ENCODE measurements at regions not wholly inside any gene's neighbourhood (a gene's known extent, or its start where the extent isn't known, plus 50 kb on each side); places are given as distances from the start of the nearest gene placed in this dataset.

DNA sequence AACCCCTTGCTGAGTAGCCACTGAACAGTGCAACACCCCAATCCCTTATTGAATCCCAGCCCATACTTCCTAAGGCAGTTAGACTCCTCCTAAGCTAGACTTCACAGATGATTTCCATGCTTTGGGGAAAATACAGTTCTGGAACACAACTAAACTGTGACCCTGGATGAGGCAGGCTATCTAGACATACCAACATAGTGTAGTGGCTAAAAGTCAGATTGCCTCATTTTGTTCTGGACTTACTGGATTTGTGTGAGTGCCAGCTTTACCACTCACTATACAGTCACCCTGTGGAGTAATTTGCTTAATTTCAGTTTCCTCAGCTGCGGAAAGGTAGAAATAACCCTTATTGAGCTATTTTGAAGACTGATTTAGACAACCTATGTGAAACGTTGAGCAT lies 203.1 kb downstream of the ASCL1 start:
- no peaks in the 10 kb centered on the region for H3K9me2 ChIP-seq (replicated peaks; ENCODE audit: insufficient read depth, low read length)
- H3K9me3 ChIP-seq (ENCODE audit: low read length) = no peaks in the 10 kb centered on the region

DNA sequence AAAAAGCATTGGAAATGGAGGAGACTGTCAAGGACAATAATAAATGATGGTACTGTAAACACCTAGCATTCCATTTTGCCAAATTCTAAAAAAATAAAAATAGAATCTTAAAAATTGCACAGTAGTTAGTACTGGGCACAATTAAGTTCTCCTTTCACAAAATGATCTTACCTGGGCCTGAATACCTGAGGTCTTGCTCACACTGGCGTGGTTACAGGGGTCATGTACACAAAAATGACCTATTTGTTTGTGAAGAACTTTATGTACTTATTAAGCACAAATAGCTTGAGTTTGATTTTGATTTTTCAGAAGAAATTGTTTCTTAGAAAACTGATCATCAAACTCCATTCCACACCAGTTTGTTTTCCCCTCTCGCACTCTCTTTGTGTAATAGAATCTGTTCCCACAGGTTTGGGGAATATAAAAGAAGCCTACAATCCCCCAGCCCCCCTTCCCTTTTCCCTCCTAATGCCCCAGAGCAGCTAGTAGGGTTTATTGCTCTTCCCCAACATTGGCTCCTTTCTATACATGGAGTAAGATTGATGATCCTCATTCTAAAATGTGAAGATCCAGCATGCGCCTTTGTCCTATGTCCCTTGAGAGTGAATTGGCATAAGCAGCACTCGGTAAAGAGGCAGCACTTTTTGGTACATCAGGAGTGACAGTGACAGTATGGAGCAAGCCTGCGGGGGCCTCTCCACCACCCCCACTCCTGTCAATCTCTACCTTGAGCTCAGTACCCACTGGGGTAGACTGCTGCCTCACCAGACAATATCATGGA lies 204.3 kb downstream of the ASCL1 start:
- H3K9me3 ChIP-seq (ENCODE audit: low read length) = no peaks in the 10 kb centered on the region
- H3K79me2 ChIP-seq (ENCODE audit: low read length) = no peaks in the 10 kb centered on the region
- H3K36me3 ChIP-seq (ENCODE audit: insufficient read depth, low read length) = no peaks in the 10 kb centered on the region
- H3K4me3 ChIP-seq (ENCODE audit: low read length) = no peak overlapping the region
- H3K9ac ChIP-seq (ENCODE audit: low read length) = no peak overlapping the region
- DNase-seq = no peak
- no peaks in the 10 kb centered on the region for H3K4me1 ChIP-seq (ENCODE audit: low read length)
- H3K4me2 ChIP-seq (ENCODE audit: low read depth, low read length, poor library complexity, severe bottlenecking) = no peak overlapping the region
- no peak overlapping the region for H2AFZ ChIP-seq (ENCODE audit: low read length)
- H3K27ac ChIP-seq (ENCODE audit: low read length) = no peak overlapping the region
- H3K27me3 ChIP-seq (ENCODE audit: low read length) = no peaks in the 10 kb centered on the region; the same call in 1 of the 2 replicates
- H4K20me1 ChIP-seq (ENCODE audit: insufficient read depth, low read depth, low read length) = no peaks in the 10 kb centered on the region
- H3K9me2 ChIP-seq (replicated peaks; ENCODE audit: insufficient read depth, low read length) = no peaks in the 10 kb centered on the region

More for the DNA sequence above, 203.1 kb downstream of the ASCL1 start:
- Histone ChIP-seq H3K4me1 (ENCODE audit: low read length) (no peaks in the 10 kb centered on the region), H3K27ac (ENCODE audit: low read length) (no peak overlapping the region), H3K36me3 (ENCODE audit: insufficient read depth, low read length) (no peaks in the 10 kb centered on the region), H3K9ac (ENCODE audit: low read length) (no peak overlapping the region), H4K20me1 (ENCODE audit: insufficient read depth, low read depth, low read length) (no peaks in the 10 kb centered on the region), H3K79me2 (ENCODE audit: low read length) (no peaks in the 10 kb centered on the region), H3K4me2 (ENCODE audit: low read depth, low read length, poor library complexity, severe bottlenecking) (no peak overlapping the region), H2AFZ (ENCODE audit: low read length) (no peak overlapping the region), H3K4me3 (ENCODE audit: low read length) (no peak overlapping the region), H3K27me3 (ENCODE audit: low read length) (no peaks in the 10 kb centered on the region; the same call in 1 of the 2 replicates)
- no peak for DNase-seq

DNA sequence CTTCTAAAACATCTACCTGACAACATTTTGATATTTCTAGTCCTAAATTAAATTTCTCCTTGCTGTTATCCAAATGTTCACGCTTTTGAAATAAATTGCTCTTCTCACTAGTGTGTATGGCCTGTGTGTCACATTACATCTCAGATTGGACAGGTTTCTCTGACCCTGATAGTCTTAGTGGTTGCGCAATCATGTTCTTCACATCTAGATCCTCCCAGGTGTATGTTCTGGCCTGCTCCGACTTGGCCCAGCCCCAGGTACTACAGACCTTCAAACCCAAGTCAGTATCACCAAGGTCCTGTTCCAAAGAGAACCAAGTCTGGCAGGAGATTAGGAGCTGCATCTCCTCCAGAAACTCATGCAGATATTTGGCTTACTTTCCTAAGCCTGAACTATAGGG lies 209.5 kb downstream of the ASCL1 start:
- Histone ChIP-seq H3K9me2 (replicated peaks; ENCODE audit: insufficient read depth, low read length) (no peaks in the 10 kb centered on the region), H3K4me3 (ENCODE audit: low read length) (no peak overlapping the region), H3K79me2 (ENCODE audit: low read length) (no peaks in the 10 kb centered on the region), H3K9ac (ENCODE audit: low read length) (no peak overlapping the region), H3K9me3 (ENCODE audit: low read length) (no peaks in the 10 kb centered on the region), H4K20me1 (ENCODE audit: insufficient read depth, low read depth, low read length) (no peaks in the 10 kb centered on the region), H3K4me1 (ENCODE audit: low read length) (no peaks in the 10 kb centered on the region), H2AFZ (ENCODE audit: low read length) (no peak overlapping the region), H3K4me2 (ENCODE audit: low read depth, low read length, poor library complexity, severe bottlenecking) (no peak overlapping the region), H3K36me3 (ENCODE audit: insufficient read depth, low read length) (no peaks in the 10 kb centered on the region), H3K27ac (ENCODE audit: low read length) (no peak overlapping the region), H3K27me3 (ENCODE audit: low read length) (no peaks in the 10 kb centered on the region; the same call in 1 of the 2 replicates)
- no peak for DNase-seq

DNA sequence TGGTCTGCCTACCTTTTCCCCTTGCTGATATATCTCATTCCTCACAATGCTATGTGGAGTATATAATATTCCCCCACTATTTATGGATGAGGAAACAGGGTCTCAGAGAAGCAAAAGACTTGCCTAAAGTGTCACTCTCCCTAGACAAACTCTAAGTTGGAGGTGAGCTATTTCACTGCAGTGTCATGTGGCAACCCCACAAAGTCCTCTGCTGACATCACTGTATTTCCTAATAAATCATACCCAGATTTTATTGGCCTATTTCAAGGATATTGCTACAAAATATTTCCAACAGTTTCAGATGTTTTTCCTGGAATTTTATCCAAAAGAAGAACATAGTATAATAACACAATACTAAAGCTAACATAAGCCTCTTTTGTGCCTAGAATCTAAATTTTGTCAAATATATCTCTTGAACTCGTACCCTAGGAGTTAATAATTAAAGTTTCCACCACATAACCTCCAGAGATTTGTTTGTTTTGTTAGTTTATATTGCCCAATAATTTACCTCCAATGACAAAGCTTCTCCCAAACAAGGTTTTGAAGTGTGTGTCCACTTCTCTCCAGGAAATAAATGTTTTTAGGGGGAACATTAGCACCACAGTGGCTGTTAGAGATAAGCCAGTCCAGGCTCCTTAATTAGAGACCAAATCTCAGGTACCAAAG lies 215.1 kb downstream of the ASCL1 start:
- Histone ChIP-seq H3K79me2 (ENCODE audit: low read length) (no peaks in the 10 kb centered on the region), H3K36me3 (ENCODE audit: insufficient read depth, low read length) (no peaks in the 10 kb centered on the region), H3K4me2 (ENCODE audit: low read depth, low read length, poor library complexity, severe bottlenecking) (no peak overlapping the region), H3K9me2 (replicated peaks; ENCODE audit: insufficient read depth, low read length) (no peaks in the 10 kb centered on the region), H3K9ac (ENCODE audit: low read length) (no peak overlapping the region), H3K27ac (ENCODE audit: low read length) (no peak overlapping the region), H3K4me1 (ENCODE audit: low read length) (no peaks in the 10 kb centered on the region), H3K27me3 (ENCODE audit: low read length) (no peaks in the 10 kb centered on the region), H3K9me3 (ENCODE audit: low read length) (no peaks in the 10 kb centered on the region), H4K20me1 (ENCODE audit: insufficient read depth, low read depth, low read length) (no peaks in the 10 kb centered on the region), H2AFZ (ENCODE audit: low read length) (no peak overlapping the region), H3K4me3 (ENCODE audit: low read length) (no peak overlapping the region)
- no peak for DNase-seq

DNA sequence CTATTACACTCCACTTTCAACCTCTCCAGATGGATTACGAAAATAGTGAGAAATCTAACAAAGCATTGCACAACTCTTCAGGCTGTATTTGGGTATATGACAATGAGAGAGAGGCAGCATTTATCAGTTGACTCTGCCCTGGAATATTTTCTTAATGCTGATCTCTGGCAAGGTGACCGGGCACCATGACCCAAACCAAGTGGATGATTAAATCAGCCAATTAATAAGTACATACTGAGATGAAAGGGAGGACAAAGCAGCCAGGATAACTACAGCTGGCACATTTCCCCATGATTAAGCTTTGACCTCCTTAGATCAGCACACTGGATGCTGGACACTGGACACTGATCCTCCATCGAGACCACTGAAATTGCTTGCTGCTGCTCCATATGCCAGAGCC lies 218.2 kb downstream of the ASCL1 start:
- no peaks in the 10 kb centered on the region for H3K9me3 ChIP-seq (ENCODE audit: low read length)
- H3K27ac ChIP-seq (ENCODE audit: low read length) = no peak overlapping the region
- H3K4me3 ChIP-seq (ENCODE audit: low read length) = no peak overlapping the region
- no peaks in the 10 kb centered on the region for H3K36me3 ChIP-seq (ENCODE audit: insufficient read depth, low read length)
- no peaks in the 10 kb centered on the region for H3K27me3 ChIP-seq (ENCODE audit: low read length)
- no peaks in the 10 kb centered on the region for H4K20me1 ChIP-seq (ENCODE audit: insufficient read depth, low read depth, low read length)
- no peaks in the 10 kb centered on the region for H3K4me1 ChIP-seq (ENCODE audit: low read length)
- no peaks in the 10 kb centered on the region for H3K9me2 ChIP-seq (replicated peaks; ENCODE audit: insufficient read depth, low read length)
- no peak overlapping the region for H3K4me2 ChIP-seq (ENCODE audit: low read depth, low read length, poor library complexity, severe bottlenecking)
- H3K9ac ChIP-seq (ENCODE audit: low read length) = no peak overlapping the region
- no peak overlapping the region for H2AFZ ChIP-seq (ENCODE audit: low read length)
- H3K79me2 ChIP-seq (ENCODE audit: low read length) = no peaks in the 10 kb centered on the region
- DNase-seq = no peak

DNA sequence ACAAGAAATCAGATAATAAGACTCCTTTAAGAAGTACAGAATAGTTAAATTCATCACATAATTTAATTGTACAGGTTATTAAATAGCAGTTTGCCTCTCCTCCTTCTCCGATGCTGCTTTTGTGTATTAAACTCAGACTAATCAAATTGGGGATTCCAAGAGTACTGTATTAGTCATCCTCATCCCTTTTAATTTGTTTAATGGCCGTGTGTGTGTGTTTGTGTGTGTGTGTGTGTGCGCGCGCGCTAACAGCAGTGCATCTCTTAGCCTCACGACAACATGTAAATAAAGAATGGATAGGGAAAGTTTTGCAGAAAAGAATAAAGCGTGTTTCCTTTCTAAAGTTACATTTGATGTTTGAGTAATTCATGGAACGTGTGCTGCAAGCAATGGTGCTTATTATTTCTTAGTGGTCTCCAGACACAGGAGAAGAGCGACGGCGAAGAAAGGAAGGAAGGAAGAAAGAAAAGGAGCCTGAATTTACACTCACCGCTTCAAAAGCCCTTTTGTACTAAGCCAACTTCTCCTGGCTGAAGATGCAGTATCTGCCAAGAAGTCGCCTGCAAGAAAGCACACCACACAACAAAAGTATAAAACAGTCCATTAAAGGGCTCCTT lies 220.3 kb downstream of the ASCL1 start:
- Histone ChIP-seq H3K4me2 (ENCODE audit: low read depth, low read length, poor library complexity, severe bottlenecking) (no peak overlapping the region), H3K79me2 (ENCODE audit: low read length) (no peaks in the 10 kb centered on the region), H3K9me3 (ENCODE audit: low read length) (no peaks in the 10 kb centered on the region), H3K27ac (ENCODE audit: low read length) (no peak overlapping the region), H3K9ac (ENCODE audit: low read length) (no peak overlapping the region), H3K4me3 (ENCODE audit: low read length) (no peak overlapping the region), H2AFZ (ENCODE audit: low read length) (no peak overlapping the region), H4K20me1 (ENCODE audit: insufficient read depth, low read depth, low read length) (no peaks in the 10 kb centered on the region), H3K36me3 (ENCODE audit: insufficient read depth, low read length) (no peaks in the 10 kb centered on the region), H3K4me1 (ENCODE audit: low read length) (peaks cover 6% of the 10 kb centered on the region), H3K9me2 (replicated peaks; ENCODE audit: insufficient read depth, low read length) (no peaks in the 10 kb centered on the region), H3K27me3 (ENCODE audit: low read length) (no peaks in the 10 kb centered on the region)
- no peak for DNase-seq

DNA sequence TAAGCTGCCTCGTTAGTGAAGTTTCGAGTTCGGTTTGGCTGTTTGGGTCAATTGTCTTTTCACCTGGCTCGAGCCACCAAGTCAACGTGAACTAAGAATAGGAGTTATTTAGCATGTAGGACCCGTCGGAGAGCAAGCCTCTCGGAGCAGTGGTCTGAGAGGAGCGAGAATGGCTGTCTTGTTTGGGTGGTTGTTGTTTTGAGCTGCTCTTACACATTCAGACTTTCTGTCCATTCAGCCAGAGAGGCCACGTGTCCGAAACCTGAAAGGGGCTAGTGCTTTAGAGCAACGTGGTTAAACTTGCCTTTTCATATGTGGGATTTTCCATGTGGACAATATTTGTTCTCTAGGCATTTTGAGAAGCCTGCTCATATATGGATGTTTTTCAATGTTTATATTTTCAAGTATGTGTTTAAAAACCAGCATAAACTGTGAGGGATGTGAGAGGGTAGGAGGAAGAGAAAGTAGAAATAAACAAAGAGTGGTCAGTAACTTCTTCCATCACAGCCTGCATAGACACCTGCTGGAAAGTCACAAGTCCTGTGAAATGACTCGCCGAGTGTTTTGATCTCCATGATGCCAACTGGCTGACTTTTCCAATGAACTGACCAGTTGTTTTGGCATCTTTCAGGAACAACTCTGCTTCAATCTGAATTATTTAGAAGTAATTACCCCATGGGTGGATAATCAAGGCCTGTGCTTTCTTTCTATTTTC lies 221.0 kb downstream of the ASCL1 start:
- H3K27ac ChIP-seq (ENCODE audit: low read length) = no peak overlapping the region
- no peak for DNase-seq
- H2AFZ ChIP-seq (ENCODE audit: low read length) = no peak overlapping the region
- no peaks in the 10 kb centered on the region for H3K9me3 ChIP-seq (ENCODE audit: low read length)
- H3K9me2 ChIP-seq (replicated peaks; ENCODE audit: insufficient read depth, low read length) = no peaks in the 10 kb centered on the region
- no peaks in the 10 kb centered on the region for H3K36me3 ChIP-seq (ENCODE audit: insufficient read depth, low read length)
- no peaks in the 10 kb centered on the region for H3K27me3 ChIP-seq (ENCODE audit: low read length)
- no peak overlapping the region for H3K9ac ChIP-seq (ENCODE audit: low read length)
- H4K20me1 ChIP-seq (ENCODE audit: insufficient read depth, low read depth, low read length) = no peaks in the 10 kb centered on the region
- H3K79me2 ChIP-seq (ENCODE audit: low read length) = no peaks in the 10 kb centered on the region
- no peak overlapping the region for H3K4me3 ChIP-seq (ENCODE audit: low read length)
- no peak overlapping the region for H3K4me2 ChIP-seq (ENCODE audit: low read depth, low read length, poor library complexity, severe bottlenecking)
- H3K4me1 ChIP-seq (ENCODE audit: low read length) = peaks cover 6% of the 10 kb centered on the region

Measured in Karpas-422 (cell line).